ENCODE measurements at regions not wholly inside any gene's neighbourhood (a gene's known extent, or its start where the extent isn't known, plus 50 kb on each side); places are given as distances from the start of the nearest gene placed in this dataset.

DNA sequence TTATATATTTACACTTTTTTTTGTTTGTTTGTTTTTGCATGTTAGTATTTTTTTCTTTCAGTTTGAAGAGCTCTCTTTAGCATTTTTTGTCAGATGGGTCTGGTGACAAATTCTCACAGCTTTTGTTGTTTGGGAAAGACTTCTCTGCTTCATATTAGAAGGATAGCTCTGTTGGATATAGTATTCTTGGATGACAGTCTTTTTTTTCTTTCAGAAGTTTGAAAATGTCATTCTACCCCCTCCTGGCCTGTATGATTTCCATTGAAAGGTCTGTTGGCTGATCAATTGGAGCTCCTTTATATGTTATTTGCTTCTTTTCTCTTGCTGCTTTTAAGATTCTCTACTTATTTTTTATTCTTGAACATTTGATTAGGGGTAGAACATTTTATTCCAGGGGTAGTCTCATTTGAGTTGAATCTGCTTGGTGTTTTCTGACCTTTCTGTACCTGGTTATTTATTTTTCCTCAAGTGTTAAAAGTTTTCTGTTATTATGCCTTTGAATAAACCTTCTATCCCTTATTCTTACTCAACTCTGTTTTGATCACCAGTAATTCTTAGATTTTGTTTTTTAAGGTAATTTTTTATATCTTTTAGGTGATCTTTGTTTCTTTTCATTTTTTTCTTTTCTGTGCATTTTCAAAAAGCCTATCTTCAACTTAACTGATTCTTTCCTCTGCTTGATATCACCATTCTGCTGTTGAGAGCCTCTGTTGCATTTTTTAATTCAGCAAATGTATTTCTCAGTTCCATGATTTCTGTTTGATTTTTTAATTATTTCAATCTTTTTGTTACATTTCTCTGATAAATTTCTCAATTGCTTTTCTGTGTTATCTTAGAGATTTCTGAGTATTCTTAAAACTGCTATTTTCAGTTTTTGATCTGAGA is 176.8 kb upstream of the ECI2 start:
- Histone ChIP-seq H3K4me3 (ENCODE audit: control insufficient read depth in 1 of 7, extremely low read depth in 1 of 7, insufficient read depth in 4 of 7, low read depth in 2 of 7, low read length in 6 of 7) (no peak overlapping the region), H3K36me3 (ENCODE audit: control insufficient read depth in 4 of 4, insufficient read depth in 4 of 4, low read length in 3 of 4) (no peaks in the 10 kb centered on the region), H3K27me3 (replicated peaks in 2 of 5; ENCODE audit: control insufficient read depth in 4 of 5, insufficient read depth in 5 of 5, low read length in 4 of 5) (no peaks in the 10 kb centered on the region), H3K9me3 (ENCODE audit: control extremely low read depth in 1 of 5, control insufficient read depth in 4 of 5, insufficient read depth in 2 of 5, low read depth in 1 of 5, low read length in 4 of 5) (peaks cover 3 to 30% (median 7%) of the 10 kb centered on the region in 5 experiments), H3K4me1 (ENCODE audit: control extremely low read depth in 1 of 4, control insufficient read depth in 4 of 4, insufficient read depth in 4 of 4, low read length in 3 of 4) (peaks cover 0 to 9% (median 7%) of the 10 kb centered on the region in 4 experiments), H3K27ac (ENCODE audit: insufficient read depth in 1 of 2, low read depth in 1 of 2, low read length in 2 of 2, poor library complexity in 1 of 2, severe bottlenecking in 2 of 2) (no peak overlapping the region)
- POLR2A ChIA-PET, result no interaction called here
- CTCF ChIA-PET, result no interaction called here
- no peak for DNase-seq

DNA sequence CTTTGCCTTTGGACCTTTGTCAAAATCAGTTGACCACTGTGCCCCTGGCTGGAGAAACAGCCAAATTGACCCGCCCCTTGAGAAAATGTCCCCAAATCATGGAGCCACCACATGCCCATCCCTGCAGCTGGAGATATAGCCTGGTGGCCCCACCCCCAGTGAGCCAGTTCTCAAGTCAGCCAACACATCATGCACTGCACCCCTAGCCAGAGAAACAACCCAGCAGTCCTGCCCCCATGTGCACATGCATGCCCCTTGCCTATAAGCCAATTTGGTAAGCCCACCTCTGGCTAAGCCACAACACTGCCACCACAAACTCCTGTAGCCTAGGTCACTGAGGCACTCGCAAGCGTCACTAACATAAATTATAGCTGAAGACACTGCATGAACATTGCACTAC is 174.2 kb upstream of the ECI2 start:
- H3K9me3 ChIP-seq (ENCODE audit: control extremely low read depth in 1 of 5, control insufficient read depth in 4 of 5, insufficient read depth in 2 of 5, low read depth in 1 of 5, low read length in 4 of 5), result peaks cover 3 to 30% (median 7%) of the 10 kb centered on the region in 5 experiments
- H3K27ac ChIP-seq (ENCODE audit: insufficient read depth in 1 of 2, low read depth in 1 of 2, low read length in 2 of 2, poor library complexity in 1 of 2, severe bottlenecking in 2 of 2), result no peak overlapping the region
- POLR2A ChIA-PET, result no interaction called here
- no peak for DNase-seq
- 89% methylated on average over 1 of the region's 3 CpGs for WGBS (ENCODE audit: insufficient coverage)
- H3K36me3 ChIP-seq (ENCODE audit: control insufficient read depth in 4 of 4, insufficient read depth in 4 of 4, low read length in 3 of 4), result no peaks in the 10 kb centered on the region
- H3K27me3 ChIP-seq (replicated peaks in 2 of 5; ENCODE audit: control insufficient read depth in 4 of 5, insufficient read depth in 5 of 5, low read length in 4 of 5), result no peaks in the 10 kb centered on the region
- no peaks in the 10 kb centered on the region for H3K4me1 ChIP-seq (ENCODE audit: control extremely low read depth in 1 of 4, control insufficient read depth in 4 of 4, insufficient read depth in 4 of 4, low read length in 3 of 4)
- CTCF ChIA-PET, result no interaction called here
- no peak overlapping the region for H3K4me3 ChIP-seq (ENCODE audit: control insufficient read depth in 1 of 7, extremely low read depth in 1 of 7, insufficient read depth in 4 of 7, low read depth in 2 of 7, low read length in 6 of 7)

DNA sequence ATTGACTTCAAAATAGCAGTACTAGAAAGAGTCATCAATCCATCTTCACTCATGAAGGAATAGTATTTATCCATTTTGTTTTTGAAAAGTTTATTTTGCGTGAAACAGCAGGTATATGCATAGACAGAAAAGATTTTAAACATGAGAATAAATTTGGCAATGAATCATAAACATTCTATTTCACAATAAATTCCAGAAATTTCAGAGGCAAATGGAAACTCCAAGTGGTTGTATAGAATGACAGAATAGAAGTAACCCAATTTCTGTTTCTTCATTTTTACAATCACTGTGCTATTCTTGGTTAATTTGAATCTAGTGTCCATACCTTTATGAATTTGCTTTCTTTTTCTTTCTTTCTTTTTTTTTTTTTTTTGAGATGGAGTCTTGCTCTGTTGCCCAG is 173.0 kb upstream of the ECI2 start:
- POLR2A ChIA-PET, result no interaction called here
- H3K4me1 ChIP-seq (ENCODE audit: control extremely low read depth in 1 of 4, control insufficient read depth in 4 of 4, insufficient read depth in 4 of 4, low read length in 3 of 4), result no peaks in the 10 kb centered on the region
- DNase-seq, result no peak
- no peak overlapping the region for H3K4me3 ChIP-seq (ENCODE audit: control insufficient read depth in 1 of 7, extremely low read depth in 1 of 7, insufficient read depth in 4 of 7, low read depth in 2 of 7, low read length in 6 of 7)
- CTCF ChIA-PET, result no interaction called here
- no CpG with 5 or more reads among the region's 1 CpG for WGBS (ENCODE audit: insufficient coverage)
- H3K27ac ChIP-seq (ENCODE audit: insufficient read depth in 1 of 2, low read depth in 1 of 2, low read length in 2 of 2, poor library complexity in 1 of 2, severe bottlenecking in 2 of 2), result no peak overlapping the region
- H3K27me3 ChIP-seq (replicated peaks in 2 of 5; ENCODE audit: control insufficient read depth in 4 of 5, insufficient read depth in 5 of 5, low read length in 4 of 5), result no peaks in the 10 kb centered on the region
- peaks cover 3 to 26% (median 7%) of the 10 kb centered on the region in 5 experiments for H3K9me3 ChIP-seq (ENCODE audit: control extremely low read depth in 1 of 5, control insufficient read depth in 4 of 5, insufficient read depth in 2 of 5, low read depth in 1 of 5, low read length in 4 of 5)
- no peaks in the 10 kb centered on the region for H3K36me3 ChIP-seq (ENCODE audit: control insufficient read depth in 4 of 4, insufficient read depth in 4 of 4, low read length in 3 of 4)

DNA sequence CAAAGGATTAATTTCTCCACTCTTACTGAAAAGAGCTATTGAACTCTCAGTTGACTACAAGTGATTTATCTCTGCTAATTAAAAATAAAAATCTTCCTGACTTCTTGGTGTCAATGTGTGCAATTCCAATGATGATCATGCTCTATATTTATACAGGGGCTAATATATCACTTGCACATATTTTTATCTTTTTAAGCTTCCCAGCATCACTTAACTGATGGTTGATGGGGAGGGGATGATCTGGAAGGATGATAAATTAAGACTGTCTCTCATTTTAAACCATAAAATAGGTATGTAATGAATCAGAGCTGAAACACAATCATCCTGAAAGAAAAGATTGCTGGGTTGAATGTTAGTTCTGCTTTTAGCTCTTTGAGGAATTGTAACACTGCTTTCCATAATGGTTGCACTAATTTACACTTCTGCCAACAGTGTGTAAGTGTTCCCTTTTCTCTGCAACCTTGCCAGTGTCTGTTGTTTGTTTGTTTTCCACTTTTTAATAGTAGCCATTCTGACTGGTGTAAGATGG is 169.6 kb upstream of the ECI2 start:
- ChIA-PET POLR2A (no interaction called here), CTCF (no interaction called here)
- peaks cover 0 to 3% (median 0%) of the 10 kb centered on the region in 5 experiments for H3K9me3 ChIP-seq (ENCODE audit: control extremely low read depth in 1 of 5, control insufficient read depth in 4 of 5, insufficient read depth in 2 of 5, low read depth in 1 of 5, low read length in 4 of 5)
- no peaks in the 10 kb centered on the region for H3K4me1 ChIP-seq (ENCODE audit: control extremely low read depth in 1 of 4, control insufficient read depth in 4 of 4, insufficient read depth in 4 of 4, low read length in 3 of 4)
- DNase-seq, result no peak
- H3K27ac ChIP-seq (ENCODE audit: insufficient read depth in 1 of 2, low read depth in 1 of 2, low read length in 2 of 2, poor library complexity in 1 of 2, severe bottlenecking in 2 of 2), result no peak overlapping the region
- no peaks in the 10 kb centered on the region for H3K36me3 ChIP-seq (ENCODE audit: control insufficient read depth in 4 of 4, insufficient read depth in 4 of 4, low read length in 3 of 4)
- H3K4me3 ChIP-seq (ENCODE audit: control insufficient read depth in 1 of 7, extremely low read depth in 1 of 7, insufficient read depth in 4 of 7, low read depth in 2 of 7, low read length in 6 of 7), result no peak overlapping the region
- H3K27me3 ChIP-seq (replicated peaks in 2 of 5; ENCODE audit: control insufficient read depth in 4 of 5, insufficient read depth in 5 of 5, low read length in 4 of 5), result no peaks in the 10 kb centered on the region

DNA sequence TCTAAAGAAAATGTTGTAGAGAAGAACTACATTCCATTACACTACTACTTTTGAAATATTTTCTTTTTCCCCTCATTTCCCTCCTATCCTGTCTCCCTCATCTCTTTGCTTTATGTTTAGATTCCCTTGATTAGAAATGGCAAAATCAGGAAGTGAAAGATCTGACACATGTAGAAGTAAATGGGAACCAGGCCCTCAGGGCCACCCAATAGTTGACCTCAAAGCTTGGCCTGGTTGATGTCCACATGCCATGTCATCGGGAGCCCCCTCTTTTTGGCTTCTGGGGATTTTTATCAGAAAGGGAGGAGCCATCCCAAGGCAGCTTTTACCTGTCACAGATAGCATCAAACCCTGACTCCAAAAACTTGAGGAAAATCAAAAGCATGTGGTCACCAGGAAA is 168.3 kb upstream of the ECI2 start:
- CTCF ChIA-PET, result no interaction called here
- Histone ChIP-seq H3K36me3 (ENCODE audit: control insufficient read depth in 4 of 4, insufficient read depth in 4 of 4, low read length in 3 of 4) (no peaks in the 10 kb centered on the region), H3K27ac (ENCODE audit: insufficient read depth in 1 of 2, low read depth in 1 of 2, low read length in 2 of 2, poor library complexity in 1 of 2, severe bottlenecking in 2 of 2) (no peak overlapping the region), H3K4me3 (ENCODE audit: control insufficient read depth in 1 of 7, extremely low read depth in 1 of 7, insufficient read depth in 4 of 7, low read depth in 2 of 7, low read length in 6 of 7) (no peak overlapping the region), H3K4me1 (ENCODE audit: control extremely low read depth in 1 of 4, control insufficient read depth in 4 of 4, insufficient read depth in 4 of 4, low read length in 3 of 4) (no peaks in the 10 kb centered on the region), H3K9me3 (ENCODE audit: control extremely low read depth in 1 of 5, control insufficient read depth in 4 of 5, insufficient read depth in 2 of 5, low read depth in 1 of 5, low read length in 4 of 5) (peaks cover 0 to under 1% (median 0%) of the 10 kb centered on the region in 5 experiments), H3K27me3 (replicated peaks in 2 of 5; ENCODE audit: control insufficient read depth in 4 of 5, insufficient read depth in 5 of 5, low read length in 4 of 5) (no peaks in the 10 kb centered on the region)
- WGBS (ENCODE audit: insufficient coverage), result no CpG with 5 or more reads among the region's 1 CpG
- no peak for DNase-seq
- POLR2A ChIA-PET, result no interaction called here

DNA sequence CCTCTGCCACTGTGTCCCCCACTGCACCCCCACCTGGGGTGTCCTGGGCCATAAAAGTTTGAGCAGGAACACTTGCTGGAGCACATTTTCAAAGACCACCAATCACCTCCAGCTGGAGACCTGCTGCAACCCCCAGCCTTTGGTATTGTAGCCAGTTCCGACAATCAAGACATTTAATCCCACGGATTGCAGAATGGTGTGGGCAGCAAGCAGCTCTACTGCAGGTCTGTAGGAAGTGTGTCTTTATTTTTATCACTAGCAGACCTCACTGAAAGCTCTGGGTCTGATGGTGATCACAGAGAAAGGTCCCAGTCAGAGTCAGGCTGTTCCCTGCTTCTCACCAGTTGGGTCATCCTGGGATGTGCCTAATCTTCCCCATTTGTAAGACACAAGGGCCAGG is 167.1 kb upstream of the ECI2 start:
- H3K27ac ChIP-seq (ENCODE audit: insufficient read depth in 1 of 2, low read depth in 1 of 2, low read length in 2 of 2, poor library complexity in 1 of 2, severe bottlenecking in 2 of 2), result no peak overlapping the region
- no peaks in the 10 kb centered on the region for H3K27me3 ChIP-seq (replicated peaks in 2 of 5; ENCODE audit: control insufficient read depth in 4 of 5, insufficient read depth in 5 of 5, low read length in 4 of 5)
- no peaks in the 10 kb centered on the region for H3K4me1 ChIP-seq (ENCODE audit: control extremely low read depth in 1 of 4, control insufficient read depth in 4 of 4, insufficient read depth in 4 of 4, low read length in 3 of 4)
- no peak for DNase-seq
- CTCF ChIA-PET, result interaction anchor here (0.8 kb wide), 1 partner anchor 11 kb away, joined by 3 read pairs; no protein-coding TSS in a partner anchor
- POLR2A ChIA-PET, result no interaction called here
- H3K9me3 ChIP-seq (ENCODE audit: control extremely low read depth in 1 of 5, control insufficient read depth in 4 of 5, insufficient read depth in 2 of 5, low read depth in 1 of 5, low read length in 4 of 5), result peaks cover 0 to 10% (median 0%) of the 10 kb centered on the region in 5 experiments
- no peak overlapping the region for H3K4me3 ChIP-seq (ENCODE audit: control insufficient read depth in 1 of 7, extremely low read depth in 1 of 7, insufficient read depth in 4 of 7, low read depth in 2 of 7, low read length in 6 of 7)
- 93% methylated on average over 2 of the region's 2 CpGs for WGBS (ENCODE audit: insufficient coverage)
- H3K36me3 ChIP-seq (ENCODE audit: control insufficient read depth in 4 of 4, insufficient read depth in 4 of 4, low read length in 3 of 4), result no peaks in the 10 kb centered on the region

DNA sequence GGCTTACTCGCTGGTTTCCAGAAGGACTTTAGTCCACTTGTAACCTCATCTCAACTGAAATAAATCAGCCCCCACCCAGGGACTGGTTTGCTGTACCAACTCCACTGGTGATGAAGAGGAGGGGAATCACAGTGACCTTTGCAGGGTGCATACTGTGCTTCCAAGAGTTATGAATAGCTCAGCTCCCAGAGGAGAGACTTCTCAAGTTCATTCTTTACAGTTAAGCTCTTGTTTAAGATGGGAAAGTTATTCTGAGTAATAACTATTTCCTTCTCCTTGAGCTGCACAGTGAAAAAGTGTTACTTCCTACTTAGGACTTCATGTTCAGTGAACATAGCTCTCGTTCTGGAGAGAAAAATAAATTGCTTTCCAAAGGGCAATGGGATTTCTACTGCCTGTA is 166.5 kb upstream of the ECI2 start:
- POLR2A ChIA-PET, result no interaction called here
- 48% methylated on average over 2 of the region's 2 CpGs for WGBS (ENCODE audit: insufficient coverage)
- H3K27ac ChIP-seq (ENCODE audit: insufficient read depth in 1 of 2, low read depth in 1 of 2, low read length in 2 of 2, poor library complexity in 1 of 2, severe bottlenecking in 2 of 2), result no peak overlapping the region
- CTCF ChIA-PET, result no interaction called here
- H3K36me3 ChIP-seq (ENCODE audit: control insufficient read depth in 4 of 4, insufficient read depth in 4 of 4, low read length in 3 of 4), result no peaks in the 10 kb centered on the region
- H3K27me3 ChIP-seq (replicated peaks in 2 of 5; ENCODE audit: control insufficient read depth in 4 of 5, insufficient read depth in 5 of 5, low read length in 4 of 5), result no peaks in the 10 kb centered on the region
- DNase-seq, result no peak
- H3K4me3 ChIP-seq (ENCODE audit: control insufficient read depth in 1 of 7, extremely low read depth in 1 of 7, insufficient read depth in 4 of 7, low read depth in 2 of 7, low read length in 6 of 7), result no peak overlapping the region
- H3K4me1 ChIP-seq (ENCODE audit: control extremely low read depth in 1 of 4, control insufficient read depth in 4 of 4, insufficient read depth in 4 of 4, low read length in 3 of 4), result no peaks in the 10 kb centered on the region
- peaks cover 0 to 17% (median 0%) of the 10 kb centered on the region in 5 experiments for H3K9me3 ChIP-seq (ENCODE audit: control extremely low read depth in 1 of 5, control insufficient read depth in 4 of 5, insufficient read depth in 2 of 5, low read depth in 1 of 5, low read length in 4 of 5)
